Transverse colon (tissue), 4 donors: ENCODE measurements at regions not wholly inside any gene's neighbourhood (a gene's known extent, or its start where the extent isn't known, plus 50 kb on each side); places are given as distances from the start of the nearest gene placed in this dataset.

Source experiments
- DNase-seq: peaks from one replicate; pipeline ENCODE4 v3.0.0-alpha.2; 2019
- H3K27ac ChIP-seq, 4 donors: fragments of 200-600 bp; sonication (generic); 2 replicates each; pipeline ENCODE4 v1.5.1; 2016 to 2018; ENCODE audit warnings: inconsistent platforms in 4 of 4
- H3K27me3 ChIP-seq: fragments of 200-600 bp; sonication (generic); 2 replicates; pipeline ENCODE4 v1.5.1; 2017; ENCODE audit warnings: inconsistent platforms
- H3K36me3 ChIP-seq, 4 donors: fragments of 200-600 bp; sonication (generic); 2 replicates each; pipeline ENCODE4 v1.5.1; 2017 to 2019; ENCODE audit warnings: inconsistent platforms in 4 of 4
- H3K4me1 ChIP-seq, 4 donors: fragments of 200-600 bp; sonication (generic); 2 replicates each; pipeline ENCODE4 v1.5.1; 2017 to 2020; ENCODE audit warnings: inconsistent platforms in 4 of 4
- H3K4me3 ChIP-seq, 4 donors: fragments of 200-600 bp; sonication (generic); 1 replicate in 1 of 4; 2 replicates in 3 of 4; pipeline versions ENCODE4 v1.5.1 to v1.6.1; 2017 to 2019; ENCODE audit warnings: inconsistent platforms in 4 of 4
- H3K9me3 ChIP-seq, 2 donors: fragments of 200-600 bp; sonication (generic); 2 replicates each; pipeline ENCODE4 v1.5.1; 2017 to 2019; ENCODE audit warnings: inconsistent platforms in 2 of 2
- EP300 ChIP-seq: sonication (generic); formaldehyde crosslinking; IDR thresholded peaks from one replicate; pipeline ENCODE4 v1.6.1; 2017; ENCODE audit warnings: antibody characterized with exemption, low read depth
- POLR2A ChIP-seq: fragments of 450-650 bp; IDR thresholded peaks from one replicate; pipeline ENCODE4 v1.6.1; 2016; ENCODE audit warnings: antibody characterized with exemption, mild to moderate bottlenecking, moderate library complexity
- POLR2AphosphoS5 ChIP-seq, 3 donors: sonication (generic); formaldehyde crosslinking; IDR thresholded peaks; one replicate each; pipeline ENCODE4 v1.6.1; 2016; ENCODE audit warnings: antibody characterized with exemption in 3 of 3
- WGBS, 2 donors: methylation state at CpG; one replicate each; pipeline ENCODE4 v1.1.5; 2018; ENCODE audit warnings: low coverage in 1 of 2; 5-methylcytosine and 5-hydroxymethylcytosine counted together
- in situ Hi-C, 4 donors: fragments of 200-750 bp; cut with MboI; loops; one replicate each; pipeline versions ENCODE4 v1.15.0 to v1.15.1; 2017; ENCODE audit warnings: low sequenced_read_pairs in 3 of 4, low pct_ligation_motif_present in 1 of 4, low pct_unique_long_range_greater_than_20kb in 1 of 4
- intact Hi-C: fragments of 100-400 bp; cut with DNase I; formaldehyde crosslinking; loops from one replicate; pipeline ENCODE4 v1.15.1; 2023; ENCODE audit warnings: low total_unique reads
- TF ChIP-seq, protein P1 (sequence below), 5 experiments: fragments of 200-600 bp in 3 of 5; fragments of 450-650 bp in 2 of 5; sonication (generic) in 3 of 5; IDR thresholded peaks; 1 replicate in 2 of 5; 2 replicates in 3 of 5; pipeline ENCODE4 v1.5.1; 2016 to 2017; ENCODE audit warnings: antibody characterized with exemption in 5 of 5, inconsistent platforms in 3 of 5, mild to moderate bottlenecking in 2 of 5, moderate library complexity in 1 of 5

DNA sequence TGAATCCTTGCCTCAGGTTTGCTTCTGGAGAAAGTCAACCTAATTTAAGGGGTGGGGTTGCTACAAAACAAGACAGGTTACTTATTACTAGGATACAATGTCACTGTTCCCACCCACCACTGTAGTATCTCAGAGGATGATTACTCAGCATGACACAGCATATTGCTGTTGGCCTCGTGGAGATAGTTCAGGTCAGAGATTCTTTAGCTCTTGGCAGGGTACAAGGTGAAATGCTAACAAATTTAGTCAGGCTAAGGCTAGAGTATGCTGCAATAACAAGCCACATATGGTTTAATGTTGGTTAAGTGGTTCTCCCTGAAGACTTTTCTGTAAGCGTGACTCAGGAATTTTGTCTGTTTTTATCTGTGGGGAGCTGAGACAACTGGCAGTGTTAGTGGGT lies 161.8 kb downstream of the EDEM1 start:
- WGBS, 2 donors, result 56 to 57% methylated on average over 1 to 2 of the region's 2 CpGs
- intact Hi-C loops, result no loop called here

DNA sequence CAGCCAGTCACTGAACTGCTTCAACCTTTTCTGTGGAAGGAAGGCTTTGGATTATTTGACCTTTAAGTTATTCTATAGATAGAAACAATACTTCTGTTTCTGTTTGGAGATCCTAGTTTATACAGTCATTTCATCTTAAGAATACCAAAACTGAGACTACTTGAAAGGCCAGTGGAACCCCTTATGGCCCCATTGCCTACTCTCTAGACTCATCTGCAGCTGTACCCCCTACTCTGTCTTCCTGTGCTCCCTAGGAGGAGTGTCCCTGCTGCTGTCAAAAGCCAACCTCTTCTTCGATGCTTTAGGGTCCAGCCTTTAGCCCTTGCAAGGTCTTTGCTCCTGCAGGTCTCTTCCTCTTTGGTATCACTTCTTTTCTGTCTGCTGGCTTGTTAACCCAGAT lies 169.6 kb downstream of the EDEM1 start:
- Histone ChIP-seq H3K4me3 (no peak overlapping the region), H3K9me3 (no peaks in the 10 kb centered on the region), H3K27ac (no peak overlapping the region), H3K4me1 (no peaks in the 10 kb centered on the region), H3K36me3 (no peaks in the 10 kb centered on the region), H3K27me3 (no peaks in the 10 kb centered on the region)
- WGBS, 2 donors, result 57 to 61% methylated on average over 1 of the region's 1 CpG
- TF ChIP-seq POLR2A (no peak), POLR2AphosphoS5 (IDR thresholded peaks at IDR 0.05) (no peak), EP300 (no peak)
- TF ChIP-seq, protein P1, sequence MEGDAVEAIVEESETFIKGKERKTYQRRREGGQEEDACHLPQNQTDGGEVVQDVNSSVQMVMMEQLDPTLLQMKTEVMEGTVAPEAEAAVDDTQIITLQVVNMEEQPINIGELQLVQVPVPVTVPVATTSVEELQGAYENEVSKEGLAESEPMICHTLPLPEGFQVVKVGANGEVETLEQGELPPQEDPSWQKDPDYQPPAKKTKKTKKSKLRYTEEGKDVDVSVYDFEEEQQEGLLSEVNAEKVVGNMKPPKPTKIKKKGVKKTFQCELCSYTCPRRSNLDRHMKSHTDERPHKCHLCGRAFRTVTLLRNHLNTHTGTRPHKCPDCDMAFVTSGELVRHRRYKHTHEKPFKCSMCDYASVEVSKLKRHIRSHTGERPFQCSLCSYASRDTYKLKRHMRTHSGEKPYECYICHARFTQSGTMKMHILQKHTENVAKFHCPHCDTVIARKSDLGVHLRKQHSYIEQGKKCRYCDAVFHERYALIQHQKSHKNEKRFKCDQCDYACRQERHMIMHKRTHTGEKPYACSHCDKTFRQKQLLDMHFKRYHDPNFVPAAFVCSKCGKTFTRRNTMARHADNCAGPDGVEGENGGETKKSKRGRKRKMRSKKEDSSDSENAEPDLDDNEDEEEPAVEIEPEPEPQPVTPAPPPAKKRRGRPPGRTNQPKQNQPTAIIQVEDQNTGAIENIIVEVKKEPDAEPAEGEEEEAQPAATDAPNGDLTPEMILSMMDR (IDR thresholded peaks at IDR 0.05), result no peak
- intact Hi-C loops (no loop called here), in situ Hi-C loops (no loop called here)
- no peak for DNase-seq

More for the DNA sequence above, 161.8 kb downstream of the EDEM1 start:
- Histone ChIP-seq H3K4me3 (no peak overlapping the region), H3K9me3 (no peaks in the 10 kb centered on the region), H3K4me1 (no peaks in the 10 kb centered on the region), H3K36me3 (no peaks in the 10 kb centered on the region), H3K27me3 (no peaks in the 10 kb centered on the region), H3K27ac (no peak overlapping the region)
- TF ChIP-seq, protein P1 (IDR thresholded peaks at IDR 0.05), result no peak
- TF ChIP-seq POLR2A, result no peak
- TF ChIP-seq POLR2AphosphoS5 (IDR thresholded peaks at IDR 0.05), result no peak
- TF ChIP-seq EP300, result no peak
- DNase-seq, result no peak
- in situ Hi-C loops, result no loop called here

DNA sequence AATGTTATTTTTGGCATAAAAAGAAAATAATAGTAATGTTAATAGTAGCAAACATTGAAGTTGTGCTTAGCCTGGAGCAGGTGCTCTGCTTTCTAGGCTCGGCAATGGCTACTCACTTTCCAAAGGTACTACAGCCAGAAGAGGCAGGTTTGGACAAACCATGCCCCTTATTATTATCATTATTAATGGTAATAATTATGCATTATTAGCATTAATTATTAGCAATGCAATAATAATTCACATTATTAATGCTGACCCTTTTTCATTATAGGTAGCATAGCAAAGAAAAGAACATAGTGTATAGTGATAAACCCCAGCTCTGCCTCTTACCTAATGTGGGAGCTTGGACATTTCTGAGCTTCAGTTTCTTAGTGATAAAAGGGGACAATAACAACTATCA lies 171.4 kb downstream of the EDEM1 start:
- Histone ChIP-seq H3K9me3 (no peaks in the 10 kb centered on the region), H3K36me3 (no peaks in the 10 kb centered on the region), H3K4me1 (no peaks in the 10 kb centered on the region), H3K27ac (no peak overlapping the region), H3K27me3 (no peaks in the 10 kb centered on the region), H3K4me3 (no peak overlapping the region)
- WGBS, 2 donors, result 88 to 100% methylated on average over 1 of the region's 1 CpG
- intact Hi-C loops, result no loop called here
- in situ Hi-C loops, result no loop called here
- TF ChIP-seq, protein P1 (IDR thresholded peaks at IDR 0.05), result no peak
- TF ChIP-seq POLR2AphosphoS5 (IDR thresholded peaks at IDR 0.05), result no peak
- no peak for TF ChIP-seq POLR2A
- no peak for TF ChIP-seq EP300
- no peak for DNase-seq

DNA sequence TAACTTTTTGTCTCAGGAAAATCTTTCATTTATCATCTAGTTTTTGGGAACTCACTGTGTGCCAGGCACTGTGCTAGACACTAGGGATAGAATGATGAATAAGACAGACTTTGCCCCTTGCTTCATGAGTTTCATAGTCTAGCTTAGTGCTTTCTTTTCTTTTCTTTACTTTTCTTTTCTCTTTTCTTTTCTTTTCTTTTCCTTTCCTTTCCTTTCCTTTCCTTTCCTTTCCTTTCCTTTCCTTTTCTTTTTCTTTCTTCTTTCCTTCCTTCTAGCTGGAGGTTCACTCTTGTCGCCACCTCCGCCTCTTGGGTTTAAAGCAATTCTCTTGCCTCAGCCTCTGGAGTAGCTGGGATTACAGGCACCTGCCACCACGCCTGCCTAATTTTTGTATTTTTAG lies 172.9 kb downstream of the EDEM1 start:
- Histone ChIP-seq H3K4me1 (no peaks in the 10 kb centered on the region), H3K27ac (no peak overlapping the region), H3K27me3 (no peaks in the 10 kb centered on the region), H3K4me3 (no peak overlapping the region), H3K36me3 (no peaks in the 10 kb centered on the region), H3K9me3 (no peaks in the 10 kb centered on the region)
- no peak for DNase-seq
- 89 to 100% methylated on average over 1 to 3 of the region's 3 CpGs for WGBS, 2 donors
- no peak for TF ChIP-seq POLR2AphosphoS5 (IDR thresholded peaks at IDR 0.05)
- TF ChIP-seq, protein P1 (IDR thresholded peaks at IDR 0.05), result no peak
- no peak for TF ChIP-seq EP300
- TF ChIP-seq POLR2A, result no peak
- in situ Hi-C loops (no loop called here), intact Hi-C loops (no loop called here)
